ENCODE measurements at regions not wholly inside any gene's neighbourhood (a gene's known extent, or its start where the extent isn't known, plus 50 kb on each side); places are given as distances from the start of the nearest gene placed in this dataset.

- no peak overlapping the region for H3K4me3 ChIP-seq (ENCODE audit: extremely low read depth in 1 of 4, insufficient read depth in 2 of 4, low read depth in 3 of 4, low read length in 4 of 4)
- H2AK5ac ChIP-seq (ENCODE audit: low read depth, low read length) = no peak overlapping the region
- no peak overlapping the region for H3K4me2 ChIP-seq (ENCODE audit: insufficient read depth in 1 of 2, low read depth in 2 of 2, low read length in 2 of 2)
- no peak overlapping the region for H3K4ac ChIP-seq (replicated peaks; ENCODE audit: insufficient read length, low read depth, low read length)
- WGBS, 2 experiments (ENCODE audit: extremely low coverage in 1 of 2, insufficient coverage in 1 of 2, insufficient read length in 1 of 2, insufficient replicate concordance in 2 of 2, low coverage in 1 of 2, low lambda C conversion rate in 2 of 2, missing lambda C conversion rate in 1 of 2) = 89% methylated on average over 3 of the region's 3 CpGs; no CpG with 5 or more reads in 1 of the 2 experiments
- H3K79me1 ChIP-seq (ENCODE audit: low read depth, low read length) = no peaks in the 10 kb centered on the region
- H3K18ac ChIP-seq (ENCODE audit: extremely low read depth, low read length) = no peak overlapping the region
- H2BK20ac ChIP-seq (ENCODE audit: low read length) = no peak overlapping the region
- H4K5ac ChIP-seq (ENCODE audit: insufficient read length, low read depth, low read length) = no peak overlapping the region
- H2AFZ ChIP-seq (ENCODE audit: low read length) = no peak overlapping the region
- no peaks in the 10 kb centered on the region for H3K23me2 ChIP-seq (ENCODE audit: low read depth, low read length)
- H3K9ac ChIP-seq (replicated peaks in 1 of 4; ENCODE audit: extremely low read depth in 1 of 4, low read depth in 3 of 4, low read length in 3 of 4) = no peak overlapping the region
- peaks cover 0 to 1% (median 0%) of the 10 kb centered on the region in 4 experiments; a peak in 1 of 7 replicates for H3K27me3 ChIP-seq (replicated peaks in 1 of 4; ENCODE audit: control insufficient read depth in 3 of 4, extremely low read depth in 1 of 4, insufficient read depth in 3 of 4, low read length in 3 of 4)
- no peak overlapping the region for H2BK120ac ChIP-seq (replicated peaks; ENCODE audit: low read depth, low read length)
- no peak overlapping the region for H2BK5ac ChIP-seq (ENCODE audit: low read depth, low read length)
- no peak for TF ChIP-seq SRF (IDR thresholded peaks at IDR 0.05; ENCODE audit: low read depth, low read length)
- TF ChIP-seq, protein P1, sequence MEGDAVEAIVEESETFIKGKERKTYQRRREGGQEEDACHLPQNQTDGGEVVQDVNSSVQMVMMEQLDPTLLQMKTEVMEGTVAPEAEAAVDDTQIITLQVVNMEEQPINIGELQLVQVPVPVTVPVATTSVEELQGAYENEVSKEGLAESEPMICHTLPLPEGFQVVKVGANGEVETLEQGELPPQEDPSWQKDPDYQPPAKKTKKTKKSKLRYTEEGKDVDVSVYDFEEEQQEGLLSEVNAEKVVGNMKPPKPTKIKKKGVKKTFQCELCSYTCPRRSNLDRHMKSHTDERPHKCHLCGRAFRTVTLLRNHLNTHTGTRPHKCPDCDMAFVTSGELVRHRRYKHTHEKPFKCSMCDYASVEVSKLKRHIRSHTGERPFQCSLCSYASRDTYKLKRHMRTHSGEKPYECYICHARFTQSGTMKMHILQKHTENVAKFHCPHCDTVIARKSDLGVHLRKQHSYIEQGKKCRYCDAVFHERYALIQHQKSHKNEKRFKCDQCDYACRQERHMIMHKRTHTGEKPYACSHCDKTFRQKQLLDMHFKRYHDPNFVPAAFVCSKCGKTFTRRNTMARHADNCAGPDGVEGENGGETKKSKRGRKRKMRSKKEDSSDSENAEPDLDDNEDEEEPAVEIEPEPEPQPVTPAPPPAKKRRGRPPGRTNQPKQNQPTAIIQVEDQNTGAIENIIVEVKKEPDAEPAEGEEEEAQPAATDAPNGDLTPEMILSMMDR (IDR thresholded peaks at IDR 0.05; ENCODE audit: control extremely low read depth in 1 of 3, insufficient read depth in 1 of 3, low read depth in 1 of 3, low read length in 3 of 3) = no peak
- no peak for TF ChIP-seq SIX5 (IDR thresholded peaks at IDR 0.05; ENCODE audit: low read depth, low read length)
- no peak for TF ChIP-seq JUN (IDR thresholded peaks at IDR 0.05; ENCODE audit: low read depth, low read length)
- TF ChIP-seq NANOG (IDR thresholded peaks at IDR 0.05; ENCODE audit: insufficient read depth, low read depth, low read length, poor library complexity, severe bottlenecking) = no peak
- TF ChIP-seq EZH2 (IDR thresholded peaks at IDR 0.05; ENCODE audit: low read depth, low read length, severe bottlenecking) = no peak
- TF ChIP-seq SIN3A (conservative IDR thresholded peaks at IDR 0.05 in 1 of 2, IDR thresholded peaks at IDR 0.05 in 1 of 2; ENCODE audit: low read depth in 1 of 2, low read length in 2 of 2) = no peak
- no peak overlapping the region for H4K91ac ChIP-seq (replicated peaks; ENCODE audit: insufficient read length, low read length)
- no peak overlapping the region for H2BK15ac ChIP-seq (ENCODE audit: low read length)
- no peak overlapping the region for H3K23ac ChIP-seq (ENCODE audit: insufficient read length)
- H4K20me1 ChIP-seq (replicated peaks in 1 of 2; ENCODE audit: control insufficient read depth in 1 of 2, insufficient read depth in 2 of 2, low read length in 2 of 2) = no peaks in the 10 kb centered on the region
- no peak overlapping the region for H3K14ac ChIP-seq (ENCODE audit: insufficient read length)
- no peak overlapping the region for H4K8ac ChIP-seq (ENCODE audit: extremely low read depth, insufficient read depth, low read length)
- H3K56ac ChIP-seq (replicated peaks; ENCODE audit: insufficient read length, low read depth, low read length) = no peak overlapping the region
- DNase-seq (ENCODE audit: low read depth in 1 of 2, low spot score in 2 of 2) = no peak
- ChIA-PET POLR2A (ENCODE audit: partially characterized antibody) (no interaction called here), CTCF (ENCODE audit: partially characterized antibody) (no interaction called here)
- no peaks in the 10 kb centered on the region for H3K9me3 ChIP-seq (ENCODE audit: insufficient read depth in 2 of 2, low read depth in 1 of 2, low read length in 1 of 2)
- H3K27ac ChIP-seq (ENCODE audit: low read depth, low read length) = no peak overlapping the region
- H3K4me1 ChIP-seq (replicated peaks in 1 of 4; ENCODE audit: control insufficient read depth in 3 of 4, insufficient read depth in 4 of 4, low read length in 3 of 4) = peaks cover 0 to 6% (median 1%) of the 10 kb centered on the region in 4 experiments; a peak in 2 of 7 replicates
- no peaks in the 10 kb centered on the region for H3K79me2 ChIP-seq (ENCODE audit: control insufficient read depth in 1 of 2, insufficient read depth in 2 of 2, low read length in 2 of 2)
- H2BK12ac ChIP-seq (ENCODE audit: low read depth, low read length) = no peak overlapping the region
- no peak for FAIRE-seq
- H3K36me3 ChIP-seq (ENCODE audit: control insufficient read depth in 2 of 4, insufficient read depth in 4 of 4, low read length in 3 of 4) = no peaks in the 10 kb centered on the region
Observed at GRCh38 chr11:80636999-80637398, 1196.2 kb upstream of the TENM4 start.

All from H1 (cell line).